ENCODE measurements at regions not wholly inside any gene's neighbourhood (a gene's known extent, or its start where the extent isn't known, plus 50 kb on each side); places are given as distances from the start of the nearest gene placed in this dataset.

- H3K27ac ChIP-seq (ENCODE audit: low read depth, low read length), result no peak overlapping the region
- no peaks in the 10 kb centered on the region for H3K36me3 ChIP-seq (ENCODE audit: control insufficient read depth, low read length)
- H4K20me1 ChIP-seq (ENCODE audit: control insufficient read depth, insufficient read depth, low read depth, low read length), result no peaks in the 10 kb centered on the region
- TF ChIP-seq CTCF (IDR thresholded peaks at IDR 0.05; ENCODE audit: low read depth, low read length, poor library complexity, severe bottlenecking), result no peak
- no peak for TF ChIP-seq EZH2phosphoT487 (IDR thresholded peaks at IDR 0.05; ENCODE audit: borderline replicate concordance, low read length)
- no peak overlapping the region for H3K4me2 ChIP-seq (ENCODE audit: low read length)
- H3K4me1 ChIP-seq (ENCODE audit: control insufficient read depth, low read length), result peaks cover 25% of the 10 kb centered on the region
- no peaks in the 10 kb centered on the region for H3F3A ChIP-seq (ENCODE audit: control insufficient read depth, insufficient read depth)
- no peak overlapping the region for H3K4me3 ChIP-seq (ENCODE audit: low read length)
- H3K9me3 ChIP-seq (ENCODE audit: control insufficient read depth, insufficient read depth, low read length), result no peaks in the 10 kb centered on the region
- H3K27me3 ChIP-seq (ENCODE audit: control insufficient read depth, low read length), result no peaks in the 10 kb centered on the region
- H3K79me2 ChIP-seq (ENCODE audit: control insufficient read depth, low read length), result no peaks in the 10 kb centered on the region
- no peaks in the 10 kb centered on the region for H3K9me2 ChIP-seq (replicated peaks; ENCODE audit: control insufficient read depth, low read length)
Measured at GRCh38 chr2:128505575-128506526, 187.2 kb upstream of the HS6ST1 start.

- Histone ChIP-seq H3K27ac (ENCODE audit: low read depth, low read length) (no peak overlapping the region), H3K27me3 (ENCODE audit: control insufficient read depth, low read length) (no peaks in the 10 kb centered on the region), H4K20me1 (ENCODE audit: control insufficient read depth, insufficient read depth, low read depth, low read length) (no peaks in the 10 kb centered on the region), H3K9me3 (ENCODE audit: control insufficient read depth, insufficient read depth, low read length) (no peaks in the 10 kb centered on the region), H3K4me3 (ENCODE audit: low read length) (no peak overlapping the region), H3K9me2 (replicated peaks; ENCODE audit: control insufficient read depth, low read length) (no peaks in the 10 kb centered on the region), H3K79me2 (ENCODE audit: control insufficient read depth, low read length) (no peaks in the 10 kb centered on the region), H3F3A (ENCODE audit: control insufficient read depth, insufficient read depth) (no peaks in the 10 kb centered on the region), H3K36me3 (ENCODE audit: control insufficient read depth, low read length) (no peaks in the 10 kb centered on the region), H3K4me2 (ENCODE audit: low read length) (no peak overlapping the region), H3K4me1 (ENCODE audit: control insufficient read depth, low read length) (peaks cover 25% of the 10 kb centered on the region)
- TF ChIP-seq EZH2phosphoT487 (IDR thresholded peaks at IDR 0.05; ENCODE audit: borderline replicate concordance, low read length) (no peak), CTCF (IDR thresholded peaks at IDR 0.05; ENCODE audit: low read depth, low read length, poor library complexity, severe bottlenecking) (no peak)
Measured at GRCh38 chr2:128506534-128506933, 187.9 kb upstream of the HS6ST1 start.

GRCh38 chr2:128510701-128511397 lies 192.2 kb upstream of the HS6ST1 start:
- peaks cover 14% of the 10 kb centered on the region for H3K4me1 ChIP-seq (ENCODE audit: control insufficient read depth, low read length)
- no peaks in the 10 kb centered on the region for H3F3A ChIP-seq (ENCODE audit: control insufficient read depth, insufficient read depth)

More at GRCh38 chr2:128510701-128511397, 192.2 kb upstream of the HS6ST1 start:
- no peaks in the 10 kb centered on the region for H3K9me2 ChIP-seq (replicated peaks; ENCODE audit: control insufficient read depth, low read length)
- H3K4me3 ChIP-seq (ENCODE audit: low read length), result no peak overlapping the region
- H4K20me1 ChIP-seq (ENCODE audit: control insufficient read depth, insufficient read depth, low read depth, low read length), result no peaks in the 10 kb centered on the region
- no peaks in the 10 kb centered on the region for H3K79me2 ChIP-seq (ENCODE audit: control insufficient read depth, low read length)
- TF ChIP-seq CTCF (IDR thresholded peaks at IDR 0.05; ENCODE audit: low read depth, low read length, poor library complexity, severe bottlenecking), result no peak
- no peak for TF ChIP-seq EZH2phosphoT487 (IDR thresholded peaks at IDR 0.05; ENCODE audit: borderline replicate concordance, low read length)
- H3K4me2 ChIP-seq (ENCODE audit: low read length), result no peak overlapping the region
- no peaks in the 10 kb centered on the region for H3K36me3 ChIP-seq (ENCODE audit: control insufficient read depth, low read length)
- no peaks in the 10 kb centered on the region for H3K27me3 ChIP-seq (ENCODE audit: control insufficient read depth, low read length)
- no peaks in the 10 kb centered on the region for H3K9me3 ChIP-seq (ENCODE audit: control insufficient read depth, insufficient read depth, low read length)
- no peak overlapping the region for H3K27ac ChIP-seq (ENCODE audit: low read depth, low read length)

All from DOHH2 (cell line).